SU-DHL-6 (cell line): ENCODE measurements at regions not wholly inside any gene's neighbourhood (a gene's known extent, or its start where the extent isn't known, plus 50 kb on each side); places are given as distances from the start of the nearest gene placed in this dataset.

Source experiments
- H2AFZ ChIP-seq: fragments of 200-600 bp; sonication (generic); 2 replicates; pipeline ENCODE4 v1.6.1; 2014; ENCODE audit warnings: low read depth, mild to moderate bottlenecking, moderate library complexity, mixed read lengths, antibody characterized with exemption, low read length; ENCODE audit not compliant: severe bottlenecking
- H3F3A ChIP-seq: fragments of 200-600 bp; shearing (Covaris generic); 2 replicates; pipeline ENCODE4 v1.6.0; 2016; ENCODE audit warnings: antibody characterized with exemption, mild to moderate bottlenecking; ENCODE audit not compliant: insufficient read depth
- H3K27ac ChIP-seq: fragments of 200-600 bp; sonication (generic); 2 replicates; pipeline ENCODE4 v1.5.1; 2016; ENCODE audit warnings: low read depth, mild to moderate bottlenecking, low read length, moderate library complexity, mixed read lengths
- H3K27me3 ChIP-seq: fragments of 200-600 bp; sonication (generic), shearing (Covaris generic); 2 replicates; pipeline ENCODE4 v1.6.0; 2014; ENCODE audit warnings: mild to moderate bottlenecking, low read length
- H3K36me3 ChIP-seq: fragments of 200-600 bp; sonication (generic); 2 replicates; pipeline ENCODE4 v1.6.1; 2014; ENCODE audit warnings: mild to moderate bottlenecking, low read length, mixed read lengths
- H3K4me2 ChIP-seq: fragments of 300-600, 200-600 bp; shearing (Covaris generic), sonication (generic); 2 replicates; pipeline ENCODE4 v1.6.0; 2014; ENCODE audit warnings: low read length, low read depth, mild to moderate bottlenecking; ENCODE audit not compliant: poor library complexity, severe bottlenecking
- H3K4me3 ChIP-seq: fragments of 200-600 bp; sonication (generic); 2 replicates; pipeline ENCODE4 v1.5.1; 2014; ENCODE audit warnings: antibody characterized with exemption, low read length, mild to moderate bottlenecking, mixed read lengths; ENCODE audit not compliant: insufficient read depth, poor library complexity, severe bottlenecking
- H3K79me2 ChIP-seq: fragments of 200-600 bp; sonication (generic); 2 replicates; pipeline ENCODE4 v1.6.1; 2014; ENCODE audit warnings: mild to moderate bottlenecking, low read length, moderate library complexity; ENCODE audit not compliant: insufficient read depth
- H3K9ac ChIP-seq: fragments of 200-600 bp; sonication (generic); 2 replicates; pipeline ENCODE4 v1.7.0; 2014; ENCODE audit warnings: mild to moderate bottlenecking, low read length
- H3K9me2 ChIP-seq: fragments of 200-600 bp; sonication (generic); replicated peaks from 2 replicates; pipeline ENCODE4 v1.6.1; 2014; ENCODE audit warnings: low read length; ENCODE audit not compliant: insufficient read depth
- H3K9me3 ChIP-seq: fragments of 200-600 bp; sonication (generic); 2 replicates; pipeline ENCODE4 v1.6.1; 2014; ENCODE audit warnings: low read length, mixed read lengths; ENCODE audit not compliant: insufficient read depth
- H4K20me1 ChIP-seq: fragments of 200-600 bp; sonication (generic); 2 replicates; pipeline ENCODE4 v1.6.1; 2014; ENCODE audit warnings: low read depth, mild to moderate bottlenecking, antibody characterized with exemption, low read length, moderate library complexity, mixed read lengths
- CTCF ChIP-seq: fragments of 200-600 bp; sonication (generic); IDR thresholded peaks from one replicate; pipeline ENCODE4 v1.5.1; 2017; ENCODE audit warnings: antibody characterized with exemption, mild to moderate bottlenecking, low read length, moderate library complexity; ENCODE audit not compliant: insufficient read depth, poor library complexity, severe bottlenecking
- EZH2phosphoT487 ChIP-seq: fragments of 200-600 bp; sonication (generic), shearing (Covaris generic); conservative IDR thresholded peaks from 2 replicates; pipeline ENCODE4 v1.6.1; 2018; ENCODE audit warnings: mild to moderate bottlenecking, antibody characterized with exemption, low read length, moderate library complexity, mixed read lengths

- H3K36me3 ChIP-seq, result no peaks in the 10 kb centered on the region
- no peaks in the 10 kb centered on the region for H3K27me3 ChIP-seq
- H3K9me2 ChIP-seq, result no peaks in the 10 kb centered on the region
- no peak overlapping the region for H3K4me2 ChIP-seq
- no peak overlapping the region for H3K27ac ChIP-seq
- no peak overlapping the region for H3K4me3 ChIP-seq
- H3F3A ChIP-seq, result no peaks in the 10 kb centered on the region
- H2AFZ ChIP-seq, result no peak overlapping the region
- no peaks in the 10 kb centered on the region for H3K79me2 ChIP-seq
- no peak overlapping the region for H3K9ac ChIP-seq
- no peaks in the 10 kb centered on the region for H3K9me3 ChIP-seq
- TF ChIP-seq CTCF (no peak), EZH2phosphoT487 (no peak)
- no peaks in the 10 kb centered on the region for H4K20me1 ChIP-seq
Observed at GRCh38 chr9:99349870-99350269, 127.8 kb downstream of the SEC61B start.

GRCh38 chr9:99350461-99350860 is 128.4 kb downstream of the SEC61B start:
- H3K27ac ChIP-seq, result no peak overlapping the region
- TF ChIP-seq EZH2phosphoT487 (no peak), CTCF (no peak)
- H3K36me3 ChIP-seq, result no peaks in the 10 kb centered on the region
- no peak overlapping the region for H3K9ac ChIP-seq
- no peaks in the 10 kb centered on the region for H3K79me2 ChIP-seq
- H3K4me3 ChIP-seq, result no peak overlapping the region
- no peaks in the 10 kb centered on the region for H3K9me3 ChIP-seq
- H3K4me2 ChIP-seq, result no peak overlapping the region
- no peaks in the 10 kb centered on the region for H3K9me2 ChIP-seq
- no peaks in the 10 kb centered on the region for H3K27me3 ChIP-seq
- H4K20me1 ChIP-seq, result no peaks in the 10 kb centered on the region
- no peak overlapping the region for H2AFZ ChIP-seq
- no peaks in the 10 kb centered on the region for H3F3A ChIP-seq

GRCh38 chr9:99351647-99352046 is 129.6 kb downstream of the SEC61B start:
- TF ChIP-seq EZH2phosphoT487 (no peak), CTCF (no peak)
- Histone ChIP-seq H4K20me1 (no peaks in the 10 kb centered on the region), H3K9me2 (no peaks in the 10 kb centered on the region), H2AFZ (no peak overlapping the region), H3K4me3 (no peak overlapping the region), H3K27ac (no peak overlapping the region), H3K36me3 (no peaks in the 10 kb centered on the region), H3K9me3 (no peaks in the 10 kb centered on the region), H3F3A (no peaks in the 10 kb centered on the region), H3K9ac (no peak overlapping the region), H3K4me2 (no peak overlapping the region), H3K79me2 (no peaks in the 10 kb centered on the region), H3K27me3 (no peaks in the 10 kb centered on the region)
